ENCODE measurements at regions not wholly inside any gene's neighbourhood (a gene's known extent, or its start where the extent isn't known, plus 50 kb on each side); places are given as distances from the start of the nearest gene placed in this dataset.
"Not testable (repeated sequence)": the region's sequence is repeated elsewhere in the genome, so short reads cannot be mapped to it uniquely, and the experiment has no call there.

DNA sequence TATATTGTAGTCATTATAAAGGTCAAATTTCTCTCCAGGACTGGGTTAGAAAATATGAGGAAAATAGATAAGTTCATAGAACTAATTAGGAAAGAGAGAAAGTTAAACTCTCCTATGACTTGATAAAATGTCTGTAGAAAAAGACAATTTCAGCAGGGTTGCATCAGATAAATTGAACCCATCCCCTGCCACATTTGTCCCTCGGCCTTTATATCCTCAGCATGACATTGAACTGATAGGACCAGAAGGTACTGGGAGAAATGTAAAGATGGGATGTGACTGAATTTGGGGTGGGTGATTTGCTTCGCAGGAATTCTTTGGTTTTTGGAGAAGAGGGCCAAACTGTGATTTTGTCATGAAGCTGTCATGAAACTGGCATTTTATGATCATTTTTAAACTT lies 68.1 kb upstream of the KIF2A start:
- not testable (repeated sequence) for H3K4me1 ChIP-seq (ENCODE audit: low read length); H3F3A ChIP-seq (ENCODE audit: insufficient read depth, low read length); H3K4me2 ChIP-seq (ENCODE audit: low read depth, low read length); H3K36me3 ChIP-seq (replicated peaks; ENCODE audit: insufficient read depth, low read length); H3K9me3 ChIP-seq (replicated peaks; ENCODE audit: insufficient read depth, low read length); H3K4me3 ChIP-seq (ENCODE audit: low read length); DNase-seq; H3K9ac ChIP-seq (ENCODE audit: low read length); H2AFZ ChIP-seq (ENCODE audit: low read length); H3K79me2 ChIP-seq (ENCODE audit: low read length); H3K27me3 ChIP-seq (replicated peaks; ENCODE audit: insufficient read depth, low read length); H3K9me2 ChIP-seq (replicated peaks; ENCODE audit: insufficient read depth, low read length); H4K20me1 ChIP-seq (ENCODE audit: insufficient read depth, low read length); H3K27ac ChIP-seq (ENCODE audit: low read length)

DNA sequence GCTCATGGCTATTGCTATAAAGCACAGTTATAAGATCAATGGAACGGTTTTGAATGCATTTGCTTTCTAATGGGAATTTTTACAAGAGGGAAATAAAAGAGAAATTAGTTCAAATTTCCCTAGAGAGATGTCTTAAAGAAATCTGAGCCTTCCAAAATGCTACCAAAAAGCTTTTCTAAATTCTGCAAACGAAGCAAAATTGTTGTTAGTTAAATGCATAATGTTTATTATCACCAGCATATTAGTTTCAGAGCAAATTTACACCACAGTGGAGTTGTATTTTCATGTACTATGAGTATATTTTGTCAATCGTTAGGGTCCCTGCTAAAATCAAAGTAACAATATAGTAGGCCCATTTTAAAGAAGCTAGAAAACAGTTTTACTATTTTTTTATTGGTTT lies 67.4 kb upstream of the KIF2A start:
- not testable (repeated sequence) for H3K27me3 ChIP-seq (replicated peaks; ENCODE audit: insufficient read depth, low read length); H3K4me1 ChIP-seq (ENCODE audit: low read length); H3K9ac ChIP-seq (ENCODE audit: low read length); H3K4me3 ChIP-seq (ENCODE audit: low read length); H3K27ac ChIP-seq (ENCODE audit: low read length); H4K20me1 ChIP-seq (ENCODE audit: insufficient read depth, low read length); H3K36me3 ChIP-seq (replicated peaks; ENCODE audit: insufficient read depth, low read length); H2AFZ ChIP-seq (ENCODE audit: low read length); H3K4me2 ChIP-seq (ENCODE audit: low read depth, low read length); H3K9me2 ChIP-seq (replicated peaks; ENCODE audit: insufficient read depth, low read length); H3F3A ChIP-seq (ENCODE audit: insufficient read depth, low read length); H3K79me2 ChIP-seq (ENCODE audit: low read length); H3K9me3 ChIP-seq (replicated peaks; ENCODE audit: insufficient read depth, low read length); DNase-seq

DNA sequence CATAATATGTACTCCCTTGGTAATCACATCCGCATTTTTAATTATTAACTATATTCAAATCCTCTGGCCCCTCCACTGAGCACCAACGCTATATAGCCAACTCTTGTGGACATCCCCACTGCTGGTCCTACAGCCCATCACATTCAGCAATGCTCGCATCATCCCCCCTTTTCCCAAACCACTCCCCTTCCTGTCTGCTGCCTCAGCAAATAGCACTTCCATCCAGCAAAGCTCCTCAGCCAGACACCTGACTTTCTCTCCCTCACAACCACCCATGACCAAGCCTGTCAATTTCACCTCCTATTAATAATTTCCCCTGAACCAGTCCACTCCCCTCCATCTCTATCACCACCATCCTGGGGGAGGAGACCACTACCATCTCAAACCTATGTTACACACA lies 65.5 kb upstream of the KIF2A start:
- not testable (repeated sequence) for H3K4me3 ChIP-seq (ENCODE audit: low read length); H3K9me2 ChIP-seq (replicated peaks; ENCODE audit: insufficient read depth, low read length); H3K9ac ChIP-seq (ENCODE audit: low read length); H3K9me3 ChIP-seq (replicated peaks; ENCODE audit: insufficient read depth, low read length); H3K36me3 ChIP-seq (replicated peaks; ENCODE audit: insufficient read depth, low read length); H3K4me1 ChIP-seq (ENCODE audit: low read length); H3F3A ChIP-seq (ENCODE audit: insufficient read depth, low read length); H3K79me2 ChIP-seq (ENCODE audit: low read length); H3K27ac ChIP-seq (ENCODE audit: low read length); H3K4me2 ChIP-seq (ENCODE audit: low read depth, low read length); DNase-seq; H4K20me1 ChIP-seq (ENCODE audit: insufficient read depth, low read length); H3K27me3 ChIP-seq (replicated peaks; ENCODE audit: insufficient read depth, low read length); H2AFZ ChIP-seq (ENCODE audit: low read length)

DNA sequence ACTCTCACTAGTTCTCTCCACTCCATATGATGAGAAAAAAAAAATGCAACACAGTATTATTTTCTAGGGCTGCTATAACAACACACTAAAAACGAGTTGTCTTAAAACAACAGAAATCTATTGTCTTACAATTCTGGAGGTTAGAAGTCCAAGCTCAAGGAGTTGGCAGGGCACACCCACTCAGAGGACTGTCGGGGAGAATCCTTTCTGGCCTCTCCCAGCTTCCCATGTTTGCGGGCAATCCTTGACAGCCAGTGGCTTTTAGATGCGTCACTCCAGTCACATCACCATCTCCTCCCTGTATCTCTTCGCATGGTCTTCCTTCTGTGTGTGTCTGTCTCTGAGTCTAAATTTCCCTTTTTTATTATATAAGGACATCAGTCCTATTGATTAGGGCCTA lies 64.0 kb upstream of the KIF2A start:
- not testable (repeated sequence) for H3K4me3 ChIP-seq (ENCODE audit: low read length); H3K9ac ChIP-seq (ENCODE audit: low read length); H3K9me3 ChIP-seq (replicated peaks; ENCODE audit: insufficient read depth, low read length); H3K4me1 ChIP-seq (ENCODE audit: low read length); H4K20me1 ChIP-seq (ENCODE audit: insufficient read depth, low read length); H2AFZ ChIP-seq (ENCODE audit: low read length); H3K79me2 ChIP-seq (ENCODE audit: low read length); H3F3A ChIP-seq (ENCODE audit: insufficient read depth, low read length); DNase-seq; H3K9me2 ChIP-seq (replicated peaks; ENCODE audit: insufficient read depth, low read length); H3K27ac ChIP-seq (ENCODE audit: low read length); H3K27me3 ChIP-seq (replicated peaks; ENCODE audit: insufficient read depth, low read length); H3K36me3 ChIP-seq (replicated peaks; ENCODE audit: insufficient read depth, low read length); H3K4me2 ChIP-seq (ENCODE audit: low read depth, low read length)

DNA sequence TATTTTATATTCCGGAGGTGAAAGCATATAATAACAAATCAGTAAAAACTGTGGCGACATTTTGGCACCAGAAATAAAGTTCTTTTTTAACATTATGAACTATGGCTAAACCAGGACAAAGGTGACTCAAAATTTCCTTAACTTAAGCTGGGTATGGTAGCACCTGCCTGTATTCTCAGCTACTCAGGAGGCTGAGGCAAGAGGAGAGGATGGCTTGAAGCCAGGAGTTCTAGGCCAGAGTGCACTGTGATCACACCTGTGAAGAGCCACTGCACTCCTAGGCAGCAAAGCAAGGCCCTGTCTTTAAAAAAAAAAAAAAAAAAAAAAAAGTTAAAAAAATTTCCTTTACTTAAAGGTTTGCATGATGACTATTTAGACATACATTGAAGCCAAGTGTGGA lies 63.0 kb upstream of the KIF2A start:
- not testable (repeated sequence) for H2AFZ ChIP-seq (ENCODE audit: low read length); H3K4me3 ChIP-seq (ENCODE audit: low read length); H4K20me1 ChIP-seq (ENCODE audit: insufficient read depth, low read length); H3K9me3 ChIP-seq (replicated peaks; ENCODE audit: insufficient read depth, low read length); H3K9me2 ChIP-seq (replicated peaks; ENCODE audit: insufficient read depth, low read length); H3K4me1 ChIP-seq (ENCODE audit: low read length); DNase-seq; H3K4me2 ChIP-seq (ENCODE audit: low read depth, low read length); H3K27me3 ChIP-seq (replicated peaks; ENCODE audit: insufficient read depth, low read length); H3K79me2 ChIP-seq (ENCODE audit: low read length); H3K27ac ChIP-seq (ENCODE audit: low read length); H3K9ac ChIP-seq (ENCODE audit: low read length); H3K36me3 ChIP-seq (replicated peaks; ENCODE audit: insufficient read depth, low read length); H3F3A ChIP-seq (ENCODE audit: insufficient read depth, low read length)

DNA sequence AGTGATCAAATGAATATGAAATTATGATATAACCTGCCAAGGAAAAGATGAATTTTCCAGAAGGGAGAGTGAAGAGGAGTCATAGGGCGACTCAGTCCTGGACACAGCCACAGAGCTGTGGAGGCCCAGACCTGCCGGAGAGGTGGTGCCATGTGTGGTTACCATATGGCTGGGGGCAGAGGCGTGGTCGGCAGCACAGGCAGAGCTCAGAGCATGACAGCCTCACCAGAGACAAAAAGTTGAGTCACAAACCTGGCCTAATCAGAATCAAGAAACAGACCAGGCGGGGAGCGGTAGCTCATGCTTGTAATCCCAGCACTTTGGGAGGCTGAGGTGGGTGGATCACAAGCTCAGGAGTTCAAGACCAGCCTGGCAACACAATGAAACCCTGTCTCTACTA lies 57.8 kb upstream of the KIF2A start:
- not testable (repeated sequence) for H3F3A ChIP-seq (ENCODE audit: insufficient read depth, low read length); H3K27ac ChIP-seq (ENCODE audit: low read length); H3K9me2 ChIP-seq (replicated peaks; ENCODE audit: insufficient read depth, low read length); DNase-seq; H3K27me3 ChIP-seq (replicated peaks; ENCODE audit: insufficient read depth, low read length); H3K79me2 ChIP-seq (ENCODE audit: low read length); H4K20me1 ChIP-seq (ENCODE audit: insufficient read depth, low read length); H2AFZ ChIP-seq (ENCODE audit: low read length); H3K4me2 ChIP-seq (ENCODE audit: low read depth, low read length); H3K4me1 ChIP-seq (ENCODE audit: low read length); H3K9ac ChIP-seq (ENCODE audit: low read length); H3K9me3 ChIP-seq (replicated peaks; ENCODE audit: insufficient read depth, low read length); H3K36me3 ChIP-seq (replicated peaks; ENCODE audit: insufficient read depth, low read length); H3K4me3 ChIP-seq (ENCODE audit: low read length)

DNA sequence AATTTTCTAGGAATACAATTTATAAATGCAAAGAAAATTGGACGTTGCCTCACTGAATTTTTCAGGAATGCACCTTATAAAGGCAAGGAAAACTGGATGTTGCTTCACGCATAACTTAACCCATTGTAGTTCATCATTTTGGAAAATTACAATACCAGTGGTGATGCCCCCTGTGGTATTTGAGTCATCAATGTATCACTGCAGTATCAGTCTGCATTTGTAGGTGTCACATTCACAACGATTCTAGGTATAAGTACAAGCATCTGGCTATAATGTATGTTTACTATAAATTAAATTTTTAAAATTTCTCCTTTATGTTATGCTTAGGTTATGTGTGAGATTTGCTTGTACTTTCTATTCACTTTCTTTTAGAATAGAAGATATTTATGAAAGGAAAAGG lies 55.9 kb upstream of the KIF2A start:
- not testable (repeated sequence) for H4K20me1 ChIP-seq (ENCODE audit: insufficient read depth, low read length); H3K36me3 ChIP-seq (replicated peaks; ENCODE audit: insufficient read depth, low read length); DNase-seq; H3K9me3 ChIP-seq (replicated peaks; ENCODE audit: insufficient read depth, low read length); H3K79me2 ChIP-seq (ENCODE audit: low read length); H3K9me2 ChIP-seq (replicated peaks; ENCODE audit: insufficient read depth, low read length); H3K27me3 ChIP-seq (replicated peaks; ENCODE audit: insufficient read depth, low read length); H3K9ac ChIP-seq (ENCODE audit: low read length); H3F3A ChIP-seq (ENCODE audit: insufficient read depth, low read length); H3K4me3 ChIP-seq (ENCODE audit: low read length); H2AFZ ChIP-seq (ENCODE audit: low read length); H3K4me2 ChIP-seq (ENCODE audit: low read depth, low read length); H3K27ac ChIP-seq (ENCODE audit: low read length); H3K4me1 ChIP-seq (ENCODE audit: low read length)

DNA sequence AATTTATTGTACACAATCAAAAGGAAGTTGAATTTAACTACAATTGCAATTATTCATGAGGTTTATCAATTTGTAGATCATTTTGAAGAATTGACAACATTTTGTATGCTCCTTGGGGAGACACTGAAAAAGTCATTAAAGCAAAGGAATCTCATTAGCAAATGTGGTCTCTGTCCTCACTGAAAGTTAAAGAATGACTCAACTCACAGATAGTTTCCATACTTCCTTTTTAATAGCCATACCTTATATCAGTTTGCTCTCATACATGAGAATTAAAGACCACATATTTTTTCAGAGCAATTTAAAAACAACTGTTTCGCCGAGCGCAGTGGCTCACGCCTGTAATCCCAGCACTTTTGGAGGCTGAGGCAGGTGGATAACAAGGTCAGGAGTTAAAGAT lies 55.1 kb upstream of the KIF2A start:
- not testable (repeated sequence) for H3K4me1 ChIP-seq (ENCODE audit: low read length); H3K36me3 ChIP-seq (replicated peaks; ENCODE audit: insufficient read depth, low read length); H3K79me2 ChIP-seq (ENCODE audit: low read length); H4K20me1 ChIP-seq (ENCODE audit: insufficient read depth, low read length); H3K27me3 ChIP-seq (replicated peaks; ENCODE audit: insufficient read depth, low read length); H3K27ac ChIP-seq (ENCODE audit: low read length); H3K4me3 ChIP-seq (ENCODE audit: low read length); H2AFZ ChIP-seq (ENCODE audit: low read length); H3K4me2 ChIP-seq (ENCODE audit: low read depth, low read length); H3K9me2 ChIP-seq (replicated peaks; ENCODE audit: insufficient read depth, low read length); H3K9me3 ChIP-seq (replicated peaks; ENCODE audit: insufficient read depth, low read length); DNase-seq; H3K9ac ChIP-seq (ENCODE audit: low read length); H3F3A ChIP-seq (ENCODE audit: insufficient read depth, low read length)
